VCaP (cell line): ENCODE measurements at regions not wholly inside any gene's neighbourhood (a gene's known extent, or its start where the extent isn't known, plus 50 kb on each side); places are given as distances from the start of the nearest gene placed in this dataset.

Source experiments
- H3K27ac ChIP-seq: fragments of 450-650 bp; 2 replicates; pipeline ENCODE4 v1.5.1; 2017
- CTCF ChIP-seq: fragments of 450-650 bp; conservative IDR thresholded peaks from 2 replicates; pipeline ENCODE4 v1.5.1; 2017; ENCODE audit warnings: mild to moderate bottlenecking, moderate library complexity

- TF ChIP-seq CTCF, result no peak
- no peak overlapping the region for H3K27ac ChIP-seq
These were observed 718.9 kb downstream of the CCSER2 start for GRCh38 chr10:85047170-85047834.

- H3K27ac ChIP-seq, result no peak overlapping the region
- no peak for TF ChIP-seq CTCF
These were observed 719.6 kb downstream of the CCSER2 start for GRCh38 chr10:85047979-85048378.

GRCh38 chr10:85048644-85049043 is 720.3 kb downstream of the CCSER2 start:
- H3K27ac ChIP-seq, result no peak overlapping the region
- no peak for TF ChIP-seq CTCF

- TF ChIP-seq CTCF, result no peak
These were observed 732.6 kb downstream of the CCSER2 start for GRCh38 chr10:85060944-85061343.

GRCh38 chr10:85061401-85061800 is 733.0 kb downstream of the CCSER2 start:
- no peak for TF ChIP-seq CTCF
- no peak overlapping the region for H3K27ac ChIP-seq

More at GRCh38 chr10:85060944-85061343, 732.6 kb downstream of the CCSER2 start:
- H3K27ac ChIP-seq, result no peak overlapping the region

- no peak overlapping the region for H3K27ac ChIP-seq
- no peak for TF ChIP-seq CTCF
These were observed 739.6 kb downstream of the CCSER2 start for GRCh38 chr10:85067955-85068354.

DNA sequence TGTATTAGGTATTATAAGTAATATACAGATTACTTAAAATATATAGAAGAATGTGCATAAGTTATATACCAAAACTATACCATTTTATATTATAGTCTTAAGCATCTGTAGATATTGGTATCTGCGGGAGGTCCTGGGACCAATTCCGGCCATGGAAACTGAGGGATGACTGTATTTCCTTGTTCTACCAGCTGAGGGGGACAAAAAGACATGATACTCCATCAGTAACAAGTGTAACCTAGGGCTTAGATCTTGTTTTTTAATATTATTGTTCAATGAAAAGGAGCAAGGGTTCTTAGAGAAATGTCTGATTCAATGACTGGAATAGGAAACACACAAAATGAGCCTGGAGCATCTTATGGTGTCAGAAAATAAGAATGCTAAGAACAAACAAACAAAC is 752.5 kb downstream of the CCSER2 start:
- no peak overlapping the region for H3K27ac ChIP-seq
- TF ChIP-seq CTCF, result no peak
